ENCODE measurements at regions not wholly inside any gene's neighbourhood (a gene's known extent, or its start where the extent isn't known, plus 50 kb on each side); places are given as distances from the start of the nearest gene placed in this dataset.
A peak's percentile ranks its signal among the peaks of the same experiment; 100 is the strongest.

DNA sequence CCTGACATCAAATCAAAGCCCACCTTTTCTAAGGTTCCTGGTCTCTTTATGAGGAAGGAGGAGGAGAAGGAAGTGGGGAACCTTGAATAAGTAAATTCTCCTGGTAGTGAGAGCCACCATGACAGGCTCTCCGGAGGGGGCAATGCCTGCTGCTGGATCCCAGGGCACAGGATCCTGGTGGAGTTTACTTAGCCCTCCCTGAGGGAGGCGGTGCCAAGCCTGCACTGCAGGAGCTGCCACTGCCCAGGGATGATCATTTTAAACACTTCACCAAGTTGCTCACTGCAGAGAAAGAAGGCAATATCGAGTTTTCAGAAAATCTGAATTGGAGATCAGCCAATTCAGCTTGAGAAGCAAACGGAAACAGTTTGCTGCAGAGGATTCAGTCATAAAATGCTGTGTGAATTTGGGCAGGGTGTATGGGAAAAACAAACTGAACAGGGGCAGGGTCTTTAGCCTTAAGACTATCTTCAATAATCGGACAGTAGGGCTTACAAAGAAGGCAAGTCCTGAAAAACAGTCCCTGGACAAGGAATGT lies 200.7 kb downstream of the RAD51AP2 start:
- in situ Hi-C loops (cut with HindIII; ENCODE audit: low pct_unique_long_range_greater_than_20kb, low sequenced_read_pairs) = no loop called here

GRCh38 chr2:17313261-17313660 lies 205.0 kb downstream of the RAD51AP2 start:
- no peak for DNase-seq (ENCODE audit: low read depth, low spot score)
- in situ Hi-C loops (cut with HindIII; ENCODE audit: low pct_unique_long_range_greater_than_20kb, low sequenced_read_pairs) = no loop called here

More for the DNA sequence above, 200.7 kb downstream of the RAD51AP2 start:
- no peak for DNase-seq (ENCODE audit: low read depth, low spot score)

DNA sequence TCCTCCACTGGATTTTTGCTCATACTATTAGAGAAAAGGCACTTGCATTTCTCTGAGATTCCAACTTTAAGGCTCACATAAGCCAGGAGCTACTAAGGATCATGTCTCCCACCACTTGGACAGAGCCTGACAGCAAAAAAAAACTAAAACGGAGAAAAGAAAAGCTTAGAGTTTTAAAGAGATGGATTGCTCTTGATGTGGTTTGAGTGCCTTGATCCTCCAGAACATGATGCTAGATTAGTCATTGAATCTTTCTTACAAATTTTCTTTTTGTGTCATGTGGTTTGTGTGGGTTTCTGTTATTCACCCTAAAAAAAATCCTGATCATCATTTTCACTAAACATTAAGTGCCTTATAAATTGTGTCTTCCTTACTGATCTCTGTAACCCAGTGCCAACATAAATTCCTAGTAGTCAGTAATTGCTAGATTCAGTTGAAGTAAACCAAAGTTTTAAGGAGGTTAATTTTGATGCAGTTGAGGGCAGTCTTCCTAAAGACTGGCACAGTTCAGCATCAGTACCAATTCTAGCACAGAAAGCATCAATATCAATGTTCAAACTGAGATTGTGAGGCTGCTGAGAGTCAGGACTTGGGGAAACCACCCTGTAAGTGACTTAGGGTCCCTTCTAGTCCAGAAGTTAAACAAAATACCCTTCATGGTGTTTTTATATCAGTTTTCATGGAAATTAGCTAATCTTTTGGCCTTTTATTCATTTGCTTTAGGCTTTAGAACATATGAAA lies 206.3 kb downstream of the RAD51AP2 start:
- in situ Hi-C loops (cut with HindIII; ENCODE audit: low pct_unique_long_range_greater_than_20kb, low sequenced_read_pairs) = no loop called here
- DNase-seq (ENCODE audit: low read depth, low spot score) = no peak

DNA sequence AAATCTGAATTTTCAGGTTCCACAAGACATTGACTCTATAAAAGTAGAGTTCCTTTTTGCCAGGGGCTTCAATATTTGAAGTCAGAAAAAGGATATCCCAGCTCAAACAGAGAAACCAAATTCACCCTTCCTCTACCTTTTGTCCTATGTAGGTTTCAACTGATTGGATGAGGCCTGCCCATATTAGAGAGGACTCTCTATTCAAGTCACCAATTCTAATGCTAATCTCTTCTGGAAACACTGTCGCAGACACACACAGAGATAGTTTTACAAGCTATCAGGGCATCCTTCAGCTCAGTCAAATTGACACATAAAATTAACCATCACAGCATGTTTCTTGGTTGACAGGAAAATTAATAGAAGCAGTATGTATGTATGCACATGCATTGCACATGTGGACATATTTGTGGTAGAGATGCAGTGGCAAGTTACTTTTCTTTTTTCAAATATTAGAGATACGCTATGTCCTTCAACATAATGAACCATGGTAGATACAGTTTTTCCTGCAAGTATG lies 207.1 kb downstream of the RAD51AP2 start:
- in situ Hi-C loops (cut with HindIII; ENCODE audit: low pct_unique_long_range_greater_than_20kb, low sequenced_read_pairs) = no loop called here
- DNase-seq (ENCODE audit: low read depth, low spot score) = no peak

- DNase-seq (ENCODE audit: low read depth, low spot score) = peak; percentile 92
- in situ Hi-C loops (cut with HindIII; ENCODE audit: low pct_unique_long_range_greater_than_20kb, low sequenced_read_pairs) = no loop called here
These were observed 208.4 kb downstream of the RAD51AP2 start for GRCh38 chr2:17309741-17310339.

DNA sequence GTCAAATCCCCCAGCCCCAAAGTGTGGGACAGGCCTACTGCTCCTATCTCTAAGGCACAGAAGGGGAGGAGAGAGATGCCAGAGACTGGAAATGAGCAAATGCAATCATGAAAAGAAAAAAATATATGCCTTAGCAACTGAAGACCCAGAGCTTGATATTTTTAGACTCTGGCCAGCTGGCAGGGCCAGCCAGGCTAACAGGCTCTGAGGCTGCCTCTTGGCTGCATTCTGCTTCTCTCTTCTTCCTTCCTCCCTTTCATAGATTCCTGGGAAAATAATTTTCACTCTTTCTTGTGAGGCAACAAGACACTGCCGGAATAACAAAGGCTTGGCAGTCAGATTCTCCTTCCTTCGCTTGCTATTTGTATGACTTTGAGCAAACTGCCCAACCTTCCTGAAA lies 209.1 kb downstream of the RAD51AP2 start:
- in situ Hi-C loops (cut with HindIII; ENCODE audit: low pct_unique_long_range_greater_than_20kb, low sequenced_read_pairs) = no loop called here
- DNase-seq (ENCODE audit: low read depth, low spot score) = no peak

- DNase-seq (ENCODE audit: low read depth, low spot score) = no peak
- in situ Hi-C loops (cut with HindIII; ENCODE audit: low pct_unique_long_range_greater_than_20kb, low sequenced_read_pairs) = no loop called here
These were observed 211.5 kb downstream of the RAD51AP2 start for GRCh38 chr2:17306706-17307105.

DNA sequence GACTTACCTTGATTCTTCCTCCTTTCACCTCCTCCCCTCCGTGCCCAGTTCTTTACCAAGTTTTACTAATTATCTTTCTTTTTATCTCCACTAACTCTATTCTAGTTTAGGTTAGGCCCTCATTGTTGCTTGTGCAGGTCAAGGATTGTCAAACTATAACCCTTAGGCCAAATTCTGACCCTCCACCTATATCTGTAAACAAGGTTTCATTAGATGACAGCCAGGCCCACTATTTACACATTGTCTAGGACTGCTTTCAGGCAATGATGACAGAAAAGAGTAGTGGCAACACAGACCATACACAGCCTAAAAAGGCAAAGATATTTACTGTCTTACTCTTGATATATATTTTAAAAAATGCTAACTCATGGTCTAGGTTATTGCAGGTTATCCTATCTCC lies 212.0 kb downstream of the RAD51AP2 start:
- DNase-seq (ENCODE audit: low read depth, low spot score) = no peak
- in situ Hi-C loops (cut with HindIII; ENCODE audit: low pct_unique_long_range_greater_than_20kb, low sequenced_read_pairs) = no loop called here

DNA sequence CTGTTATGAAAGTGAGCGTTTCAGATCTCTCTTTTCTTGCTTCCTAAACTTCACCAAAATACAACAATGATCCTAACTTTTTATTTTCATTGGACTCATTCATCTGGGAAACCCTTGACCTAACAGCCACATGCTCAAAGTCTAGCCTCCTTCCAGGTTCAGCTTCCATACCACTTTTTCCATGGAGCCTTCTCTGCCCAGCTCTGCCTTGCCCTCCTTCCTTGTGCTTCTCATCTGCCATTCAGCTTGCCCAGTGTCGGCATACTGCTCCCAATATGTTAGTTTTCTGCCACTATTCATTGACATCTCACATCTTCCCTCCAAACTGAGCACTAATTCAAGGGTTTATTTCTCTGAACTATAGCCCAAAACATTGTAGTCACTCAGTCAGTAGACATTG lies 214.7 kb downstream of the RAD51AP2 start:
- no peak for DNase-seq (ENCODE audit: low read depth, low spot score)
- in situ Hi-C loops (cut with HindIII; ENCODE audit: low pct_unique_long_range_greater_than_20kb, low sequenced_read_pairs) = no loop called here

DNA sequence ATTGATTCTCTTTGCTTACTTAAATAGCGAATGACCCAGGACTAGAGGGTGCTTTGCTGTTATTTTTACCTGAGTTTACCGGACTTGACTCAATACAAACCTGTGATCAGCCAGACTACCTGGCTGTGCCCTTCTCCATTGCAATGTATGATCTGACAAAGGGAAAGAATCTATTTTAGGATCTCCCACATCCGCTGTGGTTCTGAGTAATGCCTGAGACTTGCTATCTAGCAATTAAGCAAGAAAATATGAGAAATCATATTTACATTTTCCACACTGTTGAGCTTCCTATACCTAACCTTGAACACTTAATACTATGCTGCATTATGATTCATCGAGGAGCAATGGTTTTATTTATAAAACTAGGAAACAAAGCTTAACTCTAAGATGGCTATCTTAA lies 215.2 kb downstream of the RAD51AP2 start:
- in situ Hi-C loops (cut with HindIII; ENCODE audit: low pct_unique_long_range_greater_than_20kb, low sequenced_read_pairs) = no loop called here
- DNase-seq (ENCODE audit: low read depth, low spot score) = no peak

DNA sequence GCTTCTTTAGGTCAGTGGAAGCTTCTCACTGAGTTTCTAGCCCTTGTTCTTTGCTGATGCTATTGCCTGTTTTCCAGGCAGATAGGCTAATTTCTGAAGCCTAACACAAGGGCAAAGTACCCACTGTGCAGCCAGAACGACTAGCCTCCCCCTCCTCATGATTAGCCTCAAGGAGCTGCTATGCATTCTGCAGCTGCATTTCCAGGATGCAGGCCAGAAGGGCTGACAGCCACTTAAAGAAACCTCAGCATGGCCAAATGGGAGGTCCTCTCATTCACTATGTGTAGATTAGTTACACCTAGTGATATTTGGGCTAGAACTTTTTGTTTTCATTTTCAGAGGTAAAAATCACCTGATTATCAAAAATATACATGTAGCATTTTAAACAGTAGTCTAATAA lies 216.0 kb downstream of the RAD51AP2 start:
- in situ Hi-C loops (cut with HindIII; ENCODE audit: low pct_unique_long_range_greater_than_20kb, low sequenced_read_pairs) = no loop called here
- DNase-seq (ENCODE audit: low read depth, low spot score) = no peak

DNA sequence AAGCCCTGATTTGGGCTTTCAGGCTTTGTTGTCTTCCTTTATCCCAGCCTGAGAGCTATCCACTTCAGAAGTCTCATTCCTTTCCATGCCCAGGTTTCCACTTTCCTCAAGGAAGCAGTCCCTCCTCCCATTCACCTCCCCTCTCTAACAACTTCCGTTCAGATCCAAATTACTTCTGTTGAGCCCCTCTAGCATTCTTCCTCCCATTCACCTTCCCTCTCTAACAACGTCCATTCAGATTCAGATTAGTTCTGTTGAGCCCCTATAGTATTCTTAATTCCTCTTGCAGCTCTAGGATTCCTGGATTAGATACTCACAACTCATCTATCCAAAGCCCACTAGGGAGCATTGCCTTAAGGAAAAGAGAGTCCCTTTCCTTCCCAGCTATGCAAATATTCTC lies 216.8 kb downstream of the RAD51AP2 start:
- in situ Hi-C loops (cut with HindIII; ENCODE audit: low pct_unique_long_range_greater_than_20kb, low sequenced_read_pairs) = no loop called here

DNA sequence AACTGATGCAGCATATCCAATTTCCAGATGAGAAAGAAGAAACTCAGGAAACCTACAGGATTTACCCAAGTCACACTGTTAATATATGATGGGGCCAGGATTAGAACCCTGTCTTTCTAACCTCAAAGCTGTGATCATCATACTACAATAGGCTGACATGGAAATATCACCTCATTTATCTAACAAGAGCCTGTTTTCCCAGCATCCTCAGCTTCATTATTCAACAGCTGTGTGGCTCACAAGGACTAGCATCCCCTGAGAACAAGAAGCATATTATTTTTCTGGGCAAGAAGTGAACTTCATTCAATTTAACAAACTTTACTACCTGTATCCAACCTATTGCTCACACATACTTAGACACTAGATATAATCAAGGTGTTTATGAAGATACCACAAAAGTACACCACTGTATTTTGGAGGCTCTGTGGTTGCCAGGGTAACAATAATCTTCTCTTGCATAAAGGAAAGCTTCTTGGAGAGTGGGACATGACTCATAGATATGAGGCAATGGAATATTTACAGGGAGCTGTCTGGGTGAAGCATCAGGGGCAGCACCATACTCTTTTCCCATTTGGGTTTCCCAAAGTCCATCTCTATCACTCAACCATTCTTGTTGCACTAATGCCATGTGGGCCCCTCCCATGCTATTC lies 218.2 kb downstream of the RAD51AP2 start:
- in situ Hi-C loops (cut with HindIII; ENCODE audit: low pct_unique_long_range_greater_than_20kb, low sequenced_read_pairs) = no loop called here
- no peak for DNase-seq (ENCODE audit: low read depth, low spot score)

More for the DNA sequence above, 216.8 kb downstream of the RAD51AP2 start:
- DNase-seq (ENCODE audit: low read depth, low spot score) = no peak

- DNase-seq (ENCODE audit: low read depth, low spot score) = no peak
- in situ Hi-C loops (cut with HindIII; ENCODE audit: low pct_unique_long_range_greater_than_20kb, low sequenced_read_pairs) = no loop called here
These were observed 219.8 kb downstream of the RAD51AP2 start for GRCh38 chr2:17298453-17298852.

- in situ Hi-C loops (cut with HindIII; ENCODE audit: low pct_unique_long_range_greater_than_20kb, low sequenced_read_pairs) = no loop called here
- no peak for DNase-seq (ENCODE audit: low read depth, low spot score)
These were observed 221.6 kb downstream of the RAD51AP2 start for GRCh38 chr2:17296686-17297085.

GRCh38 chr2:17289669-17290068 lies 228.6 kb downstream of the RAD51AP2 start:
- in situ Hi-C loops (cut with HindIII; ENCODE audit: low pct_unique_long_range_greater_than_20kb, low sequenced_read_pairs) = no loop called here

GRCh38 chr2:17287183-17287582 lies 231.1 kb downstream of the RAD51AP2 start:
- no peak for DNase-seq (ENCODE audit: low read depth, low spot score)
- in situ Hi-C loops (cut with HindIII; ENCODE audit: low pct_unique_long_range_greater_than_20kb, low sequenced_read_pairs) = no loop called here

More at GRCh38 chr2:17289669-17290068, 228.6 kb downstream of the RAD51AP2 start:
- DNase-seq (ENCODE audit: low read depth, low spot score) = no peak

- no peak for DNase-seq (ENCODE audit: low read depth, low spot score)
- in situ Hi-C loops (cut with HindIII; ENCODE audit: low pct_unique_long_range_greater_than_20kb, low sequenced_read_pairs) = no loop called here
These were observed 235.4 kb downstream of the RAD51AP2 start for GRCh38 chr2:17282826-17283225.
